ENCODE measurements at regions not wholly inside any gene's neighbourhood (a gene's known extent, or its start where the extent isn't known, plus 50 kb on each side); places are given as distances from the start of the nearest gene placed in this dataset.
"Not testable (repeated sequence)": the region's sequence is repeated elsewhere in the genome, so short reads cannot be mapped to it uniquely, and the experiment has no call there.

DNA sequence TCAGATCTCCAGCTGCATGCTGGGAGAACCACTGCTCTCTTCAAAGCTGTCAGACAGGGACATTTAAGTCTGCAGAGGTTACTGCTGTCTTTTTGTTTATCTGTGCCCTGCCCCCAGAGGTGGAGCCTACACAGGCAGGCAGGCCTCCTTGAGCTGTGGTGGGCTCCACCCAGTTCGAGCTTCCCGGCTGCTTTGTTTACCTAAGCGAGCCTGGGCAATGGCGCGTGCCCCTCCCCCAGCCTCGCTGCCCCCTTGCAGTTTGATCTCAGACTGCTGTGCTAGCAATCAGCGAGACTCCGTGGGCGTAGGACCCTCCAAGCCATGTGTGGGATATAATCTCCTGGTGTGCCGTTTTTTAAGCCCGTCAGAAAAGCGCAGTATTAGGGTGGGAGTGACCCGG lies 117.7 kb downstream of the TMEM182 start:
- TF ChIP-seq RXRA (CRISPR knock-in tag; IDR thresholded peaks at IDR 0.05) (0 out of 2 replicates have a peak, but pooled peaks have one; percentile 18), FOXA3 (CRISPR knock-in tag; IDR thresholded peaks at IDR 0.05) (peak; percentile 57), FOXA1 (CRISPR knock-in tag; IDR thresholded peaks at IDR 0.05) (peak; percentile 68)
- H3K79me2 ChIP-seq (ENCODE audit: insufficient read depth, low read length); H3K9ac ChIP-seq (ENCODE audit: insufficient read depth, low read depth, low read length); ATAC-seq; H2AFZ ChIP-seq (ENCODE audit: low read length); H3K4me1 ChIP-seq (ENCODE audit: insufficient read depth, low read length); FAIRE-seq; H3K36me3 ChIP-seq (replicated peaks in 1 of 2; ENCODE audit: control insufficient read depth in 1 of 2, insufficient read depth in 2 of 2, low read length in 2 of 2); CTCF ChIA-PET (ENCODE audit: low intra/inter-chr PET ratio, low total read pairs); in situ Hi-C loops (cut with HindIII; ENCODE audit: extremely low pct_ligation_motif_present, low pct_unique_long_range_greater_than_20kb); H4K20me1 ChIP-seq (ENCODE audit: insufficient read depth, low read length); DNase-seq (ENCODE audit: low spot score); H3K27ac ChIP-seq (ENCODE audit: extremely low read length, insufficient read depth, low read length); intact Hi-C loops (cut with micrococcal nuclease; ENCODE audit: unreplicated experiment); H3K9me3 ChIP-seq (ENCODE audit: low read length); POLR2A ChIA-PET; H3K4me2 ChIP-seq (ENCODE audit: low read depth, low read length); H3K27me3 ChIP-seq (ENCODE audit: control insufficient read depth in 1 of 2, insufficient read depth in 2 of 2, low read length in 2 of 2); BruUV-seq (replicated peaks); H3K4me3 ChIP-seq (replicated peaks in 1 of 3; ENCODE audit: insufficient read depth in 1 of 3, low read depth in 2 of 3, low read length in 3 of 3); TF ChIP-seq FOXA1 (IDR thresholded peaks at IDR 0.05): not testable (repeated sequence)
- TF ChIP-seq, protein P1, sequence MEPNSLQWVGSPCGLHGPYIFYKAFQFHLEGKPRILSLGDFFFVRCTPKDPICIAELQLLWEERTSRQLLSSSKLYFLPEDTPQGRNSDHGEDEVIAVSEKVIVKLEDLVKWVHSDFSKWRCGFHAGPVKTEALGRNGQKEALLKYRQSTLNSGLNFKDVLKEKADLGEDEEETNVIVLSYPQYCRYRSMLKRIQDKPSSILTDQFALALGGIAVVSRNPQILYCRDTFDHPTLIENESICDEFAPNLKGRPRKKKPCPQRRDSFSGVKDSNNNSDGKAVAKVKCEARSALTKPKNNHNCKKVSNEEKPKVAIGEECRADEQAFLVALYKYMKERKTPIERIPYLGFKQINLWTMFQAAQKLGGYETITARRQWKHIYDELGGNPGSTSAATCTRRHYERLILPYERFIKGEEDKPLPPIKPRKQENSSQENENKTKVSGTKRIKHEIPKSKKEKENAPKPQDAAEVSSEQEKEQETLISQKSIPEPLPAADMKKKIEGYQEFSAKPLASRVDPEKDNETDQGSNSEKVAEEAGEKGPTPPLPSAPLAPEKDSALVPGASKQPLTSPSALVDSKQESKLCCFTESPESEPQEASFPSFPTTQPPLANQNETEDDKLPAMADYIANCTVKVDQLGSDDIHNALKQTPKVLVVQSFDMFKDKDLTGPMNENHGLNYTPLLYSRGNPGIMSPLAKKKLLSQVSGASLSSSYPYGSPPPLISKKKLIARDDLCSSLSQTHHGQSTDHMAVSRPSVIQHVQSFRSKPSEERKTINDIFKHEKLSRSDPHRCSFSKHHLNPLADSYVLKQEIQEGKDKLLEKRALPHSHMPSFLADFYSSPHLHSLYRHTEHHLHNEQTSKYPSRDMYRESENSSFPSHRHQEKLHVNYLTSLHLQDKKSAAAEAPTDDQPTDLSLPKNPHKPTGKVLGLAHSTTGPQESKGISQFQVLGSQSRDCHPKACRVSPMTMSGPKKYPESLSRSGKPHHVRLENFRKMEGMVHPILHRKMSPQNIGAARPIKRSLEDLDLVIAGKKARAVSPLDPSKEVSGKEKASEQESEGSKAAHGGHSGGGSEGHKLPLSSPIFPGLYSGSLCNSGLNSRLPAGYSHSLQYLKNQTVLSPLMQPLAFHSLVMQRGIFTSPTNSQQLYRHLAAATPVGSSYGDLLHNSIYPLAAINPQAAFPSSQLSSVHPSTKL (CRISPR knock-in tag; IDR thresholded peaks at IDR 0.05): 0 out of 2 replicates have a peak, but pooled peaks have one; percentile 16
- TF ChIP-seq, protein P2, sequence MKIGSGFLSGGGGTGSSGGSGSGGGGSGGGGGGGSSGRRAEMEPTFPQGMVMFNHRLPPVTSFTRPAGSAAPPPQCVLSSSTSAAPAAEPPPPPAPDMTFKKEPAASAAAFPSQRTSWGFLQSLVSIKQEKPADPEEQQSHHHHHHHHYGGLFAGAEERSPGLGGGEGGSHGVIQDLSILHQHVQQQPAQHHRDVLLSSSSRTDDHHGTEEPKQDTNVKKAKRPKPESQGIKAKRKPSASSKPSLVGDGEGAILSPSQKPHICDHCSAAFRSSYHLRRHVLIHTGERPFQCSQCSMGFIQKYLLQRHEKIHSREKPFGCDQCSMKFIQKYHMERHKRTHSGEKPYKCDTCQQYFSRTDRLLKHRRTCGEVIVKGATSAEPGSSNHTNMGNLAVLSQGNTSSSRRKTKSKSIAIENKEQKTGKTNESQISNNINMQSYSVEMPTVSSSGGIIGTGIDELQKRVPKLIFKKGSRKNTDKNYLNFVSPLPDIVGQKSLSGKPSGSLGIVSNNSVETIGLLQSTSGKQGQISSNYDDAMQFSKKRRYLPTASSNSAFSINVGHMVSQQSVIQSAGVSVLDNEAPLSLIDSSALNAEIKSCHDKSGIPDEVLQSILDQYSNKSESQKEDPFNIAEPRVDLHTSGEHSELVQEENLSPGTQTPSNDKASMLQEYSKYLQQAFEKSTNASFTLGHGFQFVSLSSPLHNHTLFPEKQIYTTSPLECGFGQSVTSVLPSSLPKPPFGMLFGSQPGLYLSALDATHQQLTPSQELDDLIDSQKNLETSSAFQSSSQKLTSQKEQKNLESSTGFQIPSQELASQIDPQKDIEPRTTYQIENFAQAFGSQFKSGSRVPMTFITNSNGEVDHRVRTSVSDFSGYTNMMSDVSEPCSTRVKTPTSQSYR (CRISPR knock-in tag; IDR thresholded peaks at IDR 0.05; ENCODE audit: borderline replicate concordance): peak; percentile 81
- WGBS (ENCODE audit: low lambda C conversion rate): 16% methylated on average over 9 of the region's 13 CpGs
